ENCODE measurements at regions not wholly inside any gene's neighbourhood (a gene's known extent, or its start where the extent isn't known, plus 50 kb on each side); places are given as distances from the start of the nearest gene placed in this dataset.

- no peak for DNase-seq (ENCODE audit: low spot score)
These were observed 451.3 kb downstream of the FOXG1 start for GRCh38 chr14:29217813-29218450.

- DNase-seq (ENCODE audit: low spot score): no peak
These were observed 453.5 kb downstream of the FOXG1 start for GRCh38 chr14:29220072-29220471.

- DNase-seq (ENCODE audit: low spot score): no peak
These were observed 454.0 kb downstream of the FOXG1 start for GRCh38 chr14:29220566-29220965.

GRCh38 chr14:29222006-29222405 is 455.4 kb downstream of the FOXG1 start:
- DNase-seq (ENCODE audit: low spot score): no peak

GRCh38 chr14:29222671-29223268 is 456.2 kb downstream of the FOXG1 start:
- DNase-seq (ENCODE audit: low spot score): peak; percentile 34

GRCh38 chr14:29223947-29224346 is 457.4 kb downstream of the FOXG1 start:
- DNase-seq (ENCODE audit: low spot score): no peak

GRCh38 chr14:29227631-29228030 is 461.0 kb downstream of the FOXG1 start:
- no peak for DNase-seq (ENCODE audit: low spot score)

GRCh38 chr14:29232153-29232552 is 465.6 kb downstream of the FOXG1 start:
- no peak for DNase-seq (ENCODE audit: low spot score)

- DNase-seq (ENCODE audit: low spot score): no peak
These were observed 466.1 kb downstream of the FOXG1 start for GRCh38 chr14:29232711-29233110.

- DNase-seq (ENCODE audit: low spot score): no peak
These were observed 466.6 kb downstream of the FOXG1 start for GRCh38 chr14:29233188-29233587.

- no peak for DNase-seq (ENCODE audit: low spot score)
These were observed 469.4 kb downstream of the FOXG1 start for GRCh38 chr14:29235991-29236390.

- DNase-seq (ENCODE audit: low spot score): no peak
These were observed 469.8 kb downstream of the FOXG1 start for GRCh38 chr14:29236401-29236800.

GRCh38 chr14:29236848-29237247 is 470.3 kb downstream of the FOXG1 start:
- no peak for DNase-seq (ENCODE audit: low spot score)

- no peak for DNase-seq (ENCODE audit: low spot score)
These were observed 473.5 kb downstream of the FOXG1 start for GRCh38 chr14:29240066-29240465.

- no peak for DNase-seq (ENCODE audit: low spot score)
These were observed 476.5 kb downstream of the FOXG1 start for GRCh38 chr14:29242755-29243754.

- DNase-seq (ENCODE audit: low spot score): no peak
These were observed 489.1 kb downstream of the FOXG1 start for GRCh38 chr14:29255692-29256091.

- no peak for DNase-seq (ENCODE audit: low spot score)
These were observed 496.4 kb downstream of the FOXG1 start for GRCh38 chr14:29262979-29263378.

- no peak for DNase-seq (ENCODE audit: low spot score)
These were observed 498.3 kb downstream of the FOXG1 start for GRCh38 chr14:29264865-29265264.

GRCh38 chr14:29265852-29266251 is 499.3 kb downstream of the FOXG1 start:
- DNase-seq (ENCODE audit: low spot score): no peak

GRCh38 chr14:29271669-29272068 is 505.1 kb downstream of the FOXG1 start:
- no peak for DNase-seq (ENCODE audit: low spot score)

- no peak for DNase-seq (ENCODE audit: low spot score)
These were observed 506.9 kb downstream of the FOXG1 start for GRCh38 chr14:29273513-29273912.

GRCh38 chr14:29274890-29275596 is 508.5 kb downstream of the FOXG1 start:
- DNase-seq (ENCODE audit: low spot score): no peak

Measured in pons (tissue), 1 donor.